PC-9 (cell line): ENCODE measurements at regions not wholly inside any gene's neighbourhood (a gene's known extent, or its start where the extent isn't known, plus 50 kb on each side); places are given as distances from the start of the nearest gene placed in this dataset.
"Not testable (repeated sequence)": the region's sequence is repeated elsewhere in the genome, so short reads cannot be mapped to it uniquely, and the experiment has no call there.

ENCODE experiments used
- EZH2 ChIP-seq: fragments of 200-600 bp; sonication (generic); IDR thresholded peaks from 2 replicates; pipeline ENCODE4 v1.8.0; 2017; ENCODE audit warnings: antibody characterized with exemption, low read depth
- TF ChIP-seq, protein P1 (sequence below): fragments of 200-600 bp; sonication (generic); conservative IDR thresholded peaks from 2 replicates; pipeline ENCODE4 v1.6.1; 2017; ENCODE audit warnings: mixed run types, antibody characterized with exemption, mild to moderate bottlenecking, moderate library complexity

DNA sequence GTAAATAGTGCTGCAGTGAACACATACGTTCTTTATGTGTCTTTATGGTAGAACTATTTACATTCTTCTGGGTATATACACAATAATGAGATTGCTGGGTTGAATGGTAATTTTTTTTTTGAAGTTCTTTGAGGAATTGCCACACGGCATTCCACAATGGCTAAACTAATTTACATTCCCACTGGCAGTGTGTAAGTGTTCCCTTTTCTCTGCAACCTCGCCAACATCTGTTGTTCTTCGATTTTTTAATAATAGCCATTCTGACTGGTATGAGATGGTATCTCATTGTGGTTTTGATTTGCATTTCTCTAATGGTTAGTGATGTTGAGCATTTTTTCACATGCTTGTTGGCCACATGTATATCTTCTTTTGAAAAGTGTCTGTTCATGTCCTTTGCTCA lies 609.5 kb downstream of the DNAH5 start:
- TF ChIP-seq, protein P1, sequence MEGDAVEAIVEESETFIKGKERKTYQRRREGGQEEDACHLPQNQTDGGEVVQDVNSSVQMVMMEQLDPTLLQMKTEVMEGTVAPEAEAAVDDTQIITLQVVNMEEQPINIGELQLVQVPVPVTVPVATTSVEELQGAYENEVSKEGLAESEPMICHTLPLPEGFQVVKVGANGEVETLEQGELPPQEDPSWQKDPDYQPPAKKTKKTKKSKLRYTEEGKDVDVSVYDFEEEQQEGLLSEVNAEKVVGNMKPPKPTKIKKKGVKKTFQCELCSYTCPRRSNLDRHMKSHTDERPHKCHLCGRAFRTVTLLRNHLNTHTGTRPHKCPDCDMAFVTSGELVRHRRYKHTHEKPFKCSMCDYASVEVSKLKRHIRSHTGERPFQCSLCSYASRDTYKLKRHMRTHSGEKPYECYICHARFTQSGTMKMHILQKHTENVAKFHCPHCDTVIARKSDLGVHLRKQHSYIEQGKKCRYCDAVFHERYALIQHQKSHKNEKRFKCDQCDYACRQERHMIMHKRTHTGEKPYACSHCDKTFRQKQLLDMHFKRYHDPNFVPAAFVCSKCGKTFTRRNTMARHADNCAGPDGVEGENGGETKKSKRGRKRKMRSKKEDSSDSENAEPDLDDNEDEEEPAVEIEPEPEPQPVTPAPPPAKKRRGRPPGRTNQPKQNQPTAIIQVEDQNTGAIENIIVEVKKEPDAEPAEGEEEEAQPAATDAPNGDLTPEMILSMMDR, result not testable (repeated sequence)
- TF ChIP-seq EZH2, result not testable (repeated sequence)
